ENCODE measurements at regions not wholly inside any gene's neighbourhood (a gene's known extent, or its start where the extent isn't known, plus 50 kb on each side); places are given as distances from the start of the nearest gene placed in this dataset.

- H3K4me3 ChIP-seq: no peak overlapping the region
- H3K4me1 ChIP-seq: no peaks in the 10 kb centered on the region
- H3K9me3 ChIP-seq (replicated peaks): no peaks in the 10 kb centered on the region
- H3K27me3 ChIP-seq: no peaks in the 10 kb centered on the region
- no peak for DNase-seq
- no peaks in the 10 kb centered on the region for H3K36me3 ChIP-seq
- no peak overlapping the region for H3K27ac ChIP-seq
These were observed 1049.2 kb downstream of the AACS start for GRCh38 chr12:126114441-126114840.

GRCh38 chr12:126117502-126117901, 1052.3 kb downstream of the AACS start:
- H3K27ac ChIP-seq: no peak overlapping the region
- no peaks in the 10 kb centered on the region for H3K4me1 ChIP-seq
- H3K9me3 ChIP-seq (replicated peaks): no peaks in the 10 kb centered on the region
- no peaks in the 10 kb centered on the region for H3K36me3 ChIP-seq
- DNase-seq: no peak
- H3K27me3 ChIP-seq: no peaks in the 10 kb centered on the region
- H3K4me3 ChIP-seq: no peak overlapping the region

- Histone ChIP-seq H3K4me3 (no peak overlapping the region), H3K9me3 (replicated peaks) (no peaks in the 10 kb centered on the region), H3K36me3 (no peaks in the 10 kb centered on the region), H3K27me3 (no peaks in the 10 kb centered on the region), H3K4me1 (no peaks in the 10 kb centered on the region), H3K27ac (no peak overlapping the region)
- no peak for DNase-seq
These were observed 1074.1 kb downstream of the AACS start for GRCh38 chr12:126139355-126139754.

- no peak overlapping the region for H3K4me3 ChIP-seq
- no peaks in the 10 kb centered on the region for H3K36me3 ChIP-seq
- no peaks in the 10 kb centered on the region for H3K27me3 ChIP-seq
- H3K27ac ChIP-seq: no peak overlapping the region
- no peak for DNase-seq
- H3K4me1 ChIP-seq: no peaks in the 10 kb centered on the region
- H3K9me3 ChIP-seq (replicated peaks): no peaks in the 10 kb centered on the region
These were observed 1079.4 kb downstream of the AACS start for GRCh38 chr12:126144603-126145002.

GRCh38 chr12:126147321-126147720, 1082.1 kb downstream of the AACS start:
- Histone ChIP-seq H3K4me3 (no peak overlapping the region), H3K27ac (no peak overlapping the region)
- DNase-seq: no peak

GRCh38 chr12:126156806-126157574, 1091.8 kb downstream of the AACS start:
- peak; percentile 4 to 13 for DNase-seq
- Histone ChIP-seq H3K4me3 (no peak overlapping the region), H3K27me3 (no peaks in the 10 kb centered on the region), H3K4me1 (no peaks in the 10 kb centered on the region), H3K36me3 (no peaks in the 10 kb centered on the region), H3K27ac (no peak overlapping the region), H3K9me3 (replicated peaks) (no peaks in the 10 kb centered on the region)

More at GRCh38 chr12:126147321-126147720, 1082.1 kb downstream of the AACS start:
- Histone ChIP-seq H3K9me3 (replicated peaks) (no peaks in the 10 kb centered on the region), H3K36me3 (no peaks in the 10 kb centered on the region), H3K4me1 (no peaks in the 10 kb centered on the region), H3K27me3 (no peaks in the 10 kb centered on the region)

- Histone ChIP-seq H3K9me3 (replicated peaks) (no peaks in the 10 kb centered on the region), H3K36me3 (no peaks in the 10 kb centered on the region), H3K27me3 (no peaks in the 10 kb centered on the region), H3K4me3 (no peak overlapping the region), H3K27ac (no peak overlapping the region), H3K4me1 (no peaks in the 10 kb centered on the region)
- DNase-seq: no peak
These were observed 1092.3 kb downstream of the AACS start for GRCh38 chr12:126157575-126157966.

GRCh38 chr12:126159139-126159538, 1093.9 kb downstream of the AACS start:
- DNase-seq: no peak
- Histone ChIP-seq H3K27me3 (no peaks in the 10 kb centered on the region), H3K27ac (no peak overlapping the region), H3K9me3 (replicated peaks) (no peaks in the 10 kb centered on the region), H3K36me3 (no peaks in the 10 kb centered on the region), H3K4me3 (no peak overlapping the region), H3K4me1 (no peaks in the 10 kb centered on the region)

- H3K4me1 ChIP-seq: no peaks in the 10 kb centered on the region
- no peaks in the 10 kb centered on the region for H3K36me3 ChIP-seq
- no peak for DNase-seq
- no peak overlapping the region for H3K4me3 ChIP-seq
- no peaks in the 10 kb centered on the region for H3K9me3 ChIP-seq (replicated peaks)
- H3K27ac ChIP-seq: no peak overlapping the region
- H3K27me3 ChIP-seq: no peaks in the 10 kb centered on the region
These were observed 1095.7 kb downstream of the AACS start for GRCh38 chr12:126160912-126161311.

GRCh38 chr12:126163984-126164383, 1098.7 kb downstream of the AACS start:
- no peaks in the 10 kb centered on the region for H3K9me3 ChIP-seq (replicated peaks)
- H3K27me3 ChIP-seq: no peaks in the 10 kb centered on the region
- H3K36me3 ChIP-seq: no peaks in the 10 kb centered on the region
- no peak for DNase-seq
- H3K4me1 ChIP-seq: no peaks in the 10 kb centered on the region
- H3K27ac ChIP-seq: no peak overlapping the region
- no peak overlapping the region for H3K4me3 ChIP-seq

- H3K4me3 ChIP-seq: no peak overlapping the region
- H3K4me1 ChIP-seq: no peaks in the 10 kb centered on the region
- no peaks in the 10 kb centered on the region for H3K27me3 ChIP-seq
- H3K27ac ChIP-seq: no peak overlapping the region
- DNase-seq: no peak
- H3K36me3 ChIP-seq: no peaks in the 10 kb centered on the region
- no peaks in the 10 kb centered on the region for H3K9me3 ChIP-seq (replicated peaks)
These were observed 1106.8 kb downstream of the AACS start for GRCh38 chr12:126171937-126172559.

- H3K9me3 ChIP-seq (replicated peaks): no peaks in the 10 kb centered on the region
- H3K27me3 ChIP-seq: no peaks in the 10 kb centered on the region
- no peaks in the 10 kb centered on the region for H3K4me1 ChIP-seq
- H3K27ac ChIP-seq: no peak overlapping the region
- no peak for DNase-seq
- H3K4me3 ChIP-seq: no peak overlapping the region
- no peaks in the 10 kb centered on the region for H3K36me3 ChIP-seq
These were observed 1117.5 kb downstream of the AACS start for GRCh38 chr12:126182619-126183236.

- H3K4me1 ChIP-seq: no peaks in the 10 kb centered on the region
- no peak overlapping the region for H3K4me3 ChIP-seq
- no peaks in the 10 kb centered on the region for H3K36me3 ChIP-seq
- no peaks in the 10 kb centered on the region for H3K9me3 ChIP-seq (replicated peaks)
- no peak for DNase-seq
- no peak overlapping the region for H3K27ac ChIP-seq
- H3K27me3 ChIP-seq: no peaks in the 10 kb centered on the region
These were observed 1119.8 kb downstream of the AACS start for GRCh38 chr12:126185025-126185424.

- H3K4me1 ChIP-seq: no peaks in the 10 kb centered on the region
- no peak overlapping the region for H3K4me3 ChIP-seq
- no peak overlapping the region for H3K27ac ChIP-seq
- no peaks in the 10 kb centered on the region for H3K36me3 ChIP-seq
- DNase-seq: no peak
- no peaks in the 10 kb centered on the region for H3K27me3 ChIP-seq
- H3K9me3 ChIP-seq (replicated peaks): no peaks in the 10 kb centered on the region
These were observed 1124.6 kb downstream of the AACS start for GRCh38 chr12:126189856-126190255.

GRCh38 chr12:126191031-126191891, 1126.0 kb downstream of the AACS start:
- no peaks in the 10 kb centered on the region for H3K4me1 ChIP-seq
- DNase-seq: no peak
- no peaks in the 10 kb centered on the region for H3K27me3 ChIP-seq
- H3K9me3 ChIP-seq (replicated peaks): no peaks in the 10 kb centered on the region
- no peaks in the 10 kb centered on the region for H3K36me3 ChIP-seq
- no peak overlapping the region for H3K27ac ChIP-seq
- H3K4me3 ChIP-seq: no peak overlapping the region

Data from SJCRH30 (cell line).